Activated B cell treated with CpG ODN at 0.5 μM for 24 hours (primary cell): ENCODE measurements at regions not wholly inside any gene's neighbourhood (a gene's known extent, or its start where the extent isn't known, plus 50 kb on each side); places are given as distances from the start of the nearest gene placed in this dataset.

ENCODE experiments used
- ATAC-seq: fragments of 200-7000 bp; cut with Tn5 transposase; one replicate; pipeline ENCODE4 v1.10.0; 2021; ENCODE audit warnings: low read depth, mild to moderate bottlenecking, moderate library complexity
- CTCF ChIA-PET: fragments of 350-600 bp; sonication (Branson Sonifier 250); formaldehyde crosslinking; loops from one replicate; lab custom pipeline; 2021; ENCODE audit warnings: antibody characterized with exemption; lab: Charles Lee
- POLR2A ChIA-PET: fragments of 350-600 bp; sonication (Branson Sonifier 250); formaldehyde crosslinking; loops from one replicate; lab custom pipeline; 2021; ENCODE audit warnings: antibody characterized with exemption; lab: Charles Lee
- DNase-seq: peaks from one replicate; pipeline ENCODE4 v3.0.0; 2022
- H3K27ac Mint-ChIP-seq: one replicate; pipeline ENCODE4 v1.8.0; 2020; ENCODE audit warnings: mixed read lengths
- H3K27me3 Mint-ChIP-seq: one replicate; pipeline ENCODE4 v1.8.0; 2021; ENCODE audit warnings: mixed read lengths
- H3K36me3 Mint-ChIP-seq: one replicate; pipeline ENCODE4 v1.8.0; 2021; ENCODE audit warnings: low read depth, mixed read lengths
- H3K4me1 Mint-ChIP-seq: one replicate; pipeline ENCODE4 v1.8.0; 2021; ENCODE audit warnings: mixed read lengths
- H3K4me3 Mint-ChIP-seq: one replicate; pipeline ENCODE4 v1.8.0; 2020; ENCODE audit warnings: mild to moderate bottlenecking, mixed read lengths
- H3K9me3 Mint-ChIP-seq: one replicate; pipeline ENCODE4 v1.8.0; 2020; ENCODE audit warnings: mixed read lengths
- CTCF ChIP-seq: fragments of 200-600 bp; IDR thresholded peaks from one replicate; pipeline ENCODE4 v1.8.0; 2022; ENCODE audit warnings: antibody characterized with exemption, mild to moderate bottlenecking
- intact Hi-C: fragments of 100-400 bp; cut with micrococcal nuclease; formaldehyde crosslinking; loops from one replicate; pipeline ENCODE4 v1.15.1; 2024

DNA sequence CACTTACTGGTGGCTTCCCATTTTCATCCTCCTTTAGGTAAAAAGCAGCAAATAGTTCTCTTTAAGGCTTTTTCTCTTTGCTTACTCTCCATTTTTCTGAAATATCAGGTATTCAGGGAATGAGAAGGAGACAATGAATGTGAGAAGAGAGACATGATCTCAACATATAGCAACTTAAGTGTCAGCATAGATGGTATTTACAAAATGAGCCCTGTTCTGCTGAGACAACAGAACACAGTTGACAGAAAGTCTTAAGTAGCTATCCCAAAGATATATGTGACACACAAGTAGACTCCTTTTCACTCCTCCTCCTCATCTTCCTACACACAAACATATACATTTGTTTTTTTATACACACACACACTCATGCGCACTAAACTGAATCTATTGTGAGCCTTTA lies 649.3 kb upstream of the WWC1 start:
- Mint-ChIP-seq H3K27ac (no peak overlapping the region), H3K4me1 (no peaks in the 10 kb centered on the region), H3K9me3 (no peaks in the 10 kb centered on the region), H3K36me3 (no peaks in the 10 kb centered on the region), H3K27me3 (no peaks in the 10 kb centered on the region), H3K4me3 (no peak overlapping the region)
- ChIA-PET CTCF (no interaction called here), POLR2A (no interaction called here)
- intact Hi-C loops = no loop called here
- no peak for TF ChIP-seq CTCF
- ATAC-seq (no peak), DNase-seq (no peak)

DNA sequence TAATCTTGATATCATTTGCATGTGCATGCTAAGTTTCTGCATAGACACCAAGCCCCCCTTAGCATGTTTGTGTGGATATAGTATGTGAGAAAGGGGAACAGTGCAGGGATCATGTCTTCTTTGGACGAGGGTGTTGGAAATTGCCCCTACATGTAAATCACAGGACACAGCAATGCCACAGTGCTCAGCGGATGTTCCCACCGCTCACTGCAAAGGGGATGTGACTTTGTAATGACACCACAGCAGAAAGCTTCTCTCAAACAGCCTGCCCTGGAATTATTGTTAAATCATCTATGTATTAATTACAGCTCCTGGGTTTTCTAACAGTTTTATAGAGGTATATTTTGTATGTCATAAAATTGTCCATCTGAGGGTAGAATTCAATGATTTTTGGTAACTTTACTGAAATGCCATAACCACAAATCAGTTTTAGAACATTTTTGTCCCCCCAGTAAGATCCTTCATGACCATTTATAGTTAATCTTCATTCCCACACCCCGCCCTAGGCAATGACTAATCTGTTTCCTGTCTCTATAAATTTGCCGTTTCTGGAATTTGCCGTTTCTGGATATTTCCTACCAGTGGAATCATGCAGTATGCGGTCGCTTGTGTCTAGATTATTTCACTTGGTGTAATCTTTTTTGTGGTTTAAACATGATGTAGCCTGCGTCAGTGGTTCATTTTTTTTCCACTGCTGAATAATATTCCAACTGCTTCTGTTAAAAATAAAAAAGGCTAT lies 648.5 kb upstream of the WWC1 start:
- intact Hi-C loops = no loop called here
- DNase-seq = no peak
- Mint-ChIP-seq H3K9me3 (no peaks in the 10 kb centered on the region), H3K36me3 (no peaks in the 10 kb centered on the region), H3K27me3 (no peaks in the 10 kb centered on the region), H3K4me3 (no peak overlapping the region), H3K27ac (no peak overlapping the region), H3K4me1 (no peaks in the 10 kb centered on the region)
- ChIA-PET POLR2A (no interaction called here), CTCF (no interaction called here)
- no peak for ATAC-seq
- TF ChIP-seq CTCF = no peak

DNA sequence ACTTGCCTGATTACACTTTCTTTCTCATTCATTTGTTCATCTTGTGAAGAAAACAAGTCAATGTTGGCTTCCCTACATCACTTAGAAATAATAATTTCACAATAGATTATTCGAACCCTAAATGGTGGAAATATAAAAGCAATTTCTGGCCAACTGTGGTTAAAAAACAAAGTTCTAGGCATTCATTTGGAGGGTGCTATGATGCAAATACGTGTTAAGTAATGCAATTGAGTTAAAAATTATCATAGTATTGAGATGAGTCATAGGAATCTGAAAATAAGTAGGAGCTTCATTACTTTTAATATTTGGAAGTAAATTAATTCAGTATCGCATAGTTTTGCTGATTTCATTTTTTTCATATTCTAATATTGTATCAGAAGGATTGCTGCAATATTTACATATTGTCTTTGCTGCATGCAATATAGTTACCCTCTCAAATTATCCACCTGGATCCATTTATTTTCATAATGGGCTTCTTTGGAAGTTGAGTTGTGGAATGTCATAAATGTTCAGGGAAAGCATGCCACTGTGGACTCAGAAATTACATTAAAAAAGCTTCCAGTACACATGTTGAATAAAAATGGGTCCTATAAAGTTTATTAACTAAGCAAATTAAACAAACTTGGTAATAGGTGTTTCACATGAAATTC lies 647.7 kb upstream of the WWC1 start:
- ATAC-seq (no peak), DNase-seq (no peak)
- intact Hi-C loops = no loop called here
- Mint-ChIP-seq H3K4me3 (no peak overlapping the region), H3K27ac (no peak overlapping the region), H3K4me1 (no peaks in the 10 kb centered on the region), H3K9me3 (no peaks in the 10 kb centered on the region), H3K36me3 (no peaks in the 10 kb centered on the region), H3K27me3 (no peaks in the 10 kb centered on the region)
- POLR2A ChIA-PET = no interaction called here
- CTCF ChIA-PET = no interaction called here
- TF ChIP-seq CTCF = no peak

DNA sequence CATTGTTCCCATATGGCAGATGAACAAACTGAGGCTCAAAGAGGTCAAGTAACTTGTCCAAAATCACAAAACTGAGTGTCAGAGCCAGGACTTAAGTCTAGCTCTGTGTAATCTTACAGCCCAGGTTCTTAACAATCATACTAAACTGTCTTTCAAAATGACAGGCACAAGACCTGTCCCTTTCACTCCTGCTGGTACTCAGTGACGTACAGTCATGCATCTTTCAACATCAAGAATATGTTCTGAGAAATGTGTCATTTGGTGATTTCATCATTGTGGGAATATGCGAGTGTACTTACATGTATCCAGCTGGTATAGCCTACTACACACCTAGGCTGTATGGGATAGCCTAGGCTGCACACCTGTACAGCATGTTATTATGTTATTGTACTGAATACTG lies 646.8 kb upstream of the WWC1 start:
- Mint-ChIP-seq H3K27ac (no peak overlapping the region), H3K4me1 (no peaks in the 10 kb centered on the region), H3K27me3 (no peaks in the 10 kb centered on the region), H3K4me3 (no peak overlapping the region), H3K9me3 (no peaks in the 10 kb centered on the region), H3K36me3 (no peaks in the 10 kb centered on the region)
- intact Hi-C loops = no loop called here
- no peak for ATAC-seq
- no peak for DNase-seq
- no peak for TF ChIP-seq CTCF
- CTCF ChIA-PET = no interaction called here
- POLR2A ChIA-PET = no interaction called here

- Mint-ChIP-seq H3K27ac (no peak overlapping the region), H3K36me3 (no peaks in the 10 kb centered on the region), H3K4me3 (no peak overlapping the region), H3K27me3 (no peaks in the 10 kb centered on the region), H3K4me1 (no peaks in the 10 kb centered on the region), H3K9me3 (no peaks in the 10 kb centered on the region)
- intact Hi-C loops = no loop called here
- DNase-seq (no peak), ATAC-seq (no peak)
- no peak for TF ChIP-seq CTCF
- CTCF ChIA-PET = no interaction called here
- POLR2A ChIA-PET = no interaction called here
Measured at GRCh38 chr5:167649471-167649870, 642.0 kb upstream of the WWC1 start.
